ENCODE measurements at regions not wholly inside any gene's neighbourhood (a gene's known extent, or its start where the extent isn't known, plus 50 kb on each side); places are given as distances from the start of the nearest gene placed in this dataset.

DNA sequence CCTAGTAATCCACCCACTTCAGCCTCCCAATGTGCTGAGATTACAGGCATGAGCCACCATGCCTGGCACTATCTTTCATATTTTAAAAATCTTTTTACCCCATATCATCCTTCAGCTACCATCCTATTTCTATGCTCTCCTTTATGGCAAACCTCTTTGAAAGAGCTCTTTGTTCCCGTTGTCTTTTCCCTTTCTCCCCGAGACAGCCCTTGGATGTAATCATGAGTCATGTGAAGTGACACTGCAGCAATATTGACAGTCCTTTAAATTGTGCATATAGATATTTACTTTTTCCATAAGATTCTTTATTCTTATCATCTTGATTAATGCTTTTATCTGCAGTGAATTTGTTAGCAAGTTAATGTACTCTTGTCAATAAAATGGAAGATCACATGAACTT lies 286.6 kb downstream of the ANKRD7 start:
- TF ChIP-seq CTCF (IDR thresholded peaks at IDR 0.05; ENCODE audit: extremely low read depth, insufficient read depth, missing control alignments): no peak
- in situ Hi-C loops (cut with MboI; ENCODE audit: low pct_unique_long_range_greater_than_20kb, low sequenced_read_pairs, unreplicated experiment): no loop called here
- DNase-seq (ENCODE audit: low spot score): no peak

- in situ Hi-C loops (cut with MboI; ENCODE audit: low pct_unique_long_range_greater_than_20kb, low sequenced_read_pairs, unreplicated experiment): no loop called here
- DNase-seq (ENCODE audit: low spot score): no peak
- no peak for TF ChIP-seq CTCF (IDR thresholded peaks at IDR 0.05; ENCODE audit: extremely low read depth, insufficient read depth, missing control alignments)
Measured at GRCh38 chr7:118517275-118517674, 292.8 kb downstream of the ANKRD7 start.

- in situ Hi-C loops (cut with MboI; ENCODE audit: low pct_unique_long_range_greater_than_20kb, low sequenced_read_pairs, unreplicated experiment): no loop called here
- DNase-seq (ENCODE audit: low spot score): no peak
- no peak for TF ChIP-seq CTCF (IDR thresholded peaks at IDR 0.05; ENCODE audit: extremely low read depth, insufficient read depth, missing control alignments)
Measured at GRCh38 chr7:118525020-118525419, 300.5 kb downstream of the ANKRD7 start.

GRCh38 chr7:118531566-118531965 lies 307.1 kb downstream of the ANKRD7 start:
- TF ChIP-seq CTCF (IDR thresholded peaks at IDR 0.05; ENCODE audit: extremely low read depth, insufficient read depth, missing control alignments): no peak
- no peak for DNase-seq (ENCODE audit: low spot score)
- in situ Hi-C loops (cut with MboI; ENCODE audit: low pct_unique_long_range_greater_than_20kb, low sequenced_read_pairs, unreplicated experiment): no loop called here

- DNase-seq (ENCODE audit: low spot score): no peak
- TF ChIP-seq CTCF (IDR thresholded peaks at IDR 0.05; ENCODE audit: extremely low read depth, insufficient read depth, missing control alignments): no peak
- in situ Hi-C loops (cut with MboI; ENCODE audit: low pct_unique_long_range_greater_than_20kb, low sequenced_read_pairs, unreplicated experiment): no loop called here
Measured at GRCh38 chr7:118559207-118559606, 334.7 kb downstream of the ANKRD7 start.

GRCh38 chr7:118563311-118563710 lies 338.8 kb downstream of the ANKRD7 start:
- in situ Hi-C loops (cut with MboI; ENCODE audit: low pct_unique_long_range_greater_than_20kb, low sequenced_read_pairs, unreplicated experiment): no loop called here
- no peak for TF ChIP-seq CTCF (IDR thresholded peaks at IDR 0.05; ENCODE audit: extremely low read depth, insufficient read depth, missing control alignments)
- DNase-seq (ENCODE audit: low spot score): no peak

DNA sequence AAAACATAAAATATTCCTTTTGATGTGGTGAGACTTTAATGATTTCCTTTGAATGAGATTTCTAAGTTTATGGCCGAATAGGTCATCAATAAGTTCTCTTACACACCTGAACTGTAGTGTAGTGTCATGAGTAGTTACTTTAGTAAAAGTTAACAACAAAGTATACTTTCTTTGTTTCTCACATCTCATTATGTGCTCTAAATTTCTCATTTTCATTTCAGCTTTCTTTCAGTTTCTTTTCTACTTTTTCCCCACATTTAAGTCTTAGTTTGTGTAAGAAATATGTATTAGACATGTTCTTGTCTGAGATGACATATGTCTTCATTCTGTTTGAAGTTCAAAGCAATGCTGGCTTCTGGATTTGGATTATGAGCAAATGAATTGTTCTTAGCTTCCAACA lies 348.1 kb downstream of the ANKRD7 start:
- no peak for TF ChIP-seq CTCF (IDR thresholded peaks at IDR 0.05; ENCODE audit: extremely low read depth, insufficient read depth, missing control alignments)
- DNase-seq (ENCODE audit: low spot score): no peak
- in situ Hi-C loops (cut with MboI; ENCODE audit: low pct_unique_long_range_greater_than_20kb, low sequenced_read_pairs, unreplicated experiment): no loop called here

All from GM13977 (cell line).